Naive thymus-derived CD4-positive, alpha-beta T cell (primary cell): ENCODE measurements at regions not wholly inside any gene's neighbourhood (a gene's known extent, or its start where the extent isn't known, plus 50 kb on each side); places are given as distances from the start of the nearest gene placed in this dataset.

Source experiments
- ATAC-seq: fragments of 150-1000 bp; cut with Tn5 transposase; 2 replicates; pipeline ENCODE4 v1.10.0; 2021; ENCODE audit warnings: mild to moderate bottlenecking, moderate library complexity
- CTCF ChIA-PET: fragments of 350-600 bp; sonication (Branson Sonifier 250); formaldehyde crosslinking; loops from one replicate; lab custom pipeline; 2021; ENCODE audit warnings: antibody characterized with exemption; lab: Charles Lee
- POLR2A ChIA-PET: fragments of 350-600 bp; sonication (Branson Sonifier 250); formaldehyde crosslinking; loops from one replicate; lab custom pipeline; 2021; ENCODE audit warnings: antibody characterized with exemption, inconsistent platforms; lab: Charles Lee
- DNase-seq, 9 donors: peaks; one replicate each; pipeline versions ENCODE4 v3.0.0 to v3.0.0-alpha.2; 2020 to 2022; ENCODE audit warnings: mixed read lengths in 1 of 9
- H3K27ac ChIP-seq: one replicate; pipeline ENCODE4 v1.7.0; 2013; ENCODE audit warnings: mild to moderate bottlenecking, low read depth, low read length, moderate library complexity
- H3K27me3 ChIP-seq, 2 donors: one replicate each; pipeline ENCODE4 v1.7.0; 2013; ENCODE audit warnings: low read length in 2 of 2, mild to moderate bottlenecking in 2 of 2, moderate library complexity in 2 of 2; ENCODE audit not compliant: control insufficient read depth in 2 of 2, insufficient read depth in 2 of 2
- H3K36me3 ChIP-seq, 3 experiments: 1 replicate in 2 of 3; 2 replicates in 1 of 3; pipeline ENCODE4 v1.7.0; 2013; ENCODE audit warnings: low read length in 3 of 3, mild to moderate bottlenecking in 3 of 3, moderate library complexity in 1 of 3; ENCODE audit not compliant: insufficient read depth in 3 of 3, control insufficient read depth in 2 of 3
- H3K4me1 ChIP-seq, 2 donors: one replicate each; pipeline ENCODE4 v1.7.0; 2013; ENCODE audit warnings: low read length in 2 of 2, mild to moderate bottlenecking in 2 of 2, moderate library complexity in 1 of 2; ENCODE audit not compliant: control insufficient read depth in 2 of 2, insufficient read depth in 2 of 2
- H3K4me3 ChIP-seq: 2 replicates; pipeline ENCODE4 v1.7.0; 2013; ENCODE audit warnings: mild to moderate bottlenecking, low read length
- H3K9me3 ChIP-seq, 3 experiments: 1 replicate in 2 of 3; 2 replicates in 1 of 3; pipeline ENCODE4 v1.7.0; 2013; ENCODE audit warnings: low read length in 3 of 3; ENCODE audit not compliant: control insufficient read depth in 2 of 3
- H3K27ac Mint-ChIP-seq, 9 donors: one replicate each; pipeline ENCODE4 v1.8.0; 2020 to 2022; ENCODE audit warnings: mixed read lengths in 9 of 9, mild to moderate bottlenecking in 8 of 9, moderate library complexity in 5 of 9, inconsistent platforms in 2 of 9
- H3K27me3 Mint-ChIP-seq, 5 donors: one replicate each; pipeline ENCODE4 v1.8.0; 2021 to 2022; ENCODE audit warnings: mixed read lengths in 5 of 5, mild to moderate bottlenecking in 1 of 5
- H3K36me3 Mint-ChIP-seq, 5 donors: one replicate each; pipeline ENCODE4 v1.8.0; 2020 to 2022; ENCODE audit warnings: mixed read lengths in 5 of 5, mild to moderate bottlenecking in 3 of 5, inconsistent platforms in 1 of 5
- H3K4me1 Mint-ChIP-seq, 7 donors: one replicate each; pipeline ENCODE4 v1.8.0; 2020 to 2022; ENCODE audit warnings: mixed read lengths in 7 of 7, mild to moderate bottlenecking in 3 of 7, inconsistent platforms in 1 of 7
- H3K4me3 Mint-ChIP-seq, 10 donors: one replicate each; pipeline ENCODE4 v1.8.0; 2020 to 2022; ENCODE audit warnings: mild to moderate bottlenecking in 10 of 10, mixed read lengths in 10 of 10, moderate library complexity in 6 of 10, inconsistent platforms in 2 of 10
- H3K9me3 Mint-ChIP-seq, 11 donors: one replicate each; pipeline ENCODE4 v1.8.0; 2020 to 2022; ENCODE audit warnings: mixed read lengths in 11 of 11, mild to moderate bottlenecking in 4 of 11, inconsistent platforms in 1 of 11, moderate library complexity in 1 of 11
- intact Hi-C, 2 donors: fragments of 100-400 bp; cut with micrococcal nuclease; formaldehyde crosslinking; loops; one replicate each; pipeline ENCODE4 v1.15.1; 2023

GRCh38 chr3:79878708-79879107 is 110.9 kb upstream of the ROBO1 start:
- Mint-ChIP-seq H3K4me3 (no peak overlapping the region), H3K9me3 (peaks cover 0 to 12% (median 6%) of the 10 kb centered on the region in 11 donors), H3K4me1 (no peaks in the 10 kb centered on the region), H3K27me3 (no peaks in the 10 kb centered on the region), H3K36me3 (no peaks in the 10 kb centered on the region), H3K27ac (no peak overlapping the region)
- H3K4me3 ChIP-seq, result no peak overlapping the region
- H3K27me3 ChIP-seq, result no peaks in the 10 kb centered on the region
- no peaks in the 10 kb centered on the region for H3K36me3 ChIP-seq
- H3K27ac ChIP-seq, result no peak overlapping the region
- ChIA-PET CTCF (no interaction called here), POLR2A (no interaction called here)
- no peaks in the 10 kb centered on the region for H3K9me3 ChIP-seq
- intact Hi-C loops, result no loop called here
- ATAC-seq (no peak), DNase-seq (no peak)
- no peaks in the 10 kb centered on the region for H3K4me1 ChIP-seq

- no peaks in the 10 kb centered on the region for H3K36me3 ChIP-seq
- Mint-ChIP-seq H3K4me3 (no peak overlapping the region), H3K4me1 (no peaks in the 10 kb centered on the region), H3K9me3 (peaks cover 0 to 14% (median 5%) of the 10 kb centered on the region in 11 donors), H3K36me3 (no peaks in the 10 kb centered on the region), H3K27ac (no peak overlapping the region), H3K27me3 (no peaks in the 10 kb centered on the region)
- no peaks in the 10 kb centered on the region for H3K27me3 ChIP-seq
- intact Hi-C loops, result no loop called here
- H3K4me3 ChIP-seq, result no peak overlapping the region
- no peak for ATAC-seq
- ChIA-PET CTCF (no interaction called here), POLR2A (no interaction called here)
- H3K4me1 ChIP-seq, result no peaks in the 10 kb centered on the region
- H3K9me3 ChIP-seq, result no peaks in the 10 kb centered on the region
- no peak for DNase-seq
- no peak overlapping the region for H3K27ac ChIP-seq
These were observed 106.8 kb upstream of the ROBO1 start for GRCh38 chr3:79874646-79875045.

GRCh38 chr3:79872483-79872882 is 104.7 kb upstream of the ROBO1 start:
- Mint-ChIP-seq H3K27me3 (no peaks in the 10 kb centered on the region), H3K9me3 (peaks cover 0 to 21% (median 6%) of the 10 kb centered on the region in 11 donors), H3K4me1 (no peaks in the 10 kb centered on the region), H3K36me3 (no peaks in the 10 kb centered on the region), H3K4me3 (no peak overlapping the region), H3K27ac (no peak overlapping the region)
- H3K4me1 ChIP-seq, result no peaks in the 10 kb centered on the region
- intact Hi-C loops, result no loop called here
- CTCF ChIA-PET, result no interaction called here
- no peak for ATAC-seq
- POLR2A ChIA-PET, result no interaction called here
- H3K36me3 ChIP-seq, result no peaks in the 10 kb centered on the region
- no peak for DNase-seq
- H3K27ac ChIP-seq, result no peak overlapping the region
- H3K4me3 ChIP-seq, result no peak overlapping the region
- H3K9me3 ChIP-seq, result no peaks in the 10 kb centered on the region
- H3K27me3 ChIP-seq, result no peaks in the 10 kb centered on the region

GRCh38 chr3:79871656-79872055 is 103.9 kb upstream of the ROBO1 start:
- no peaks in the 10 kb centered on the region for H3K36me3 ChIP-seq
- H3K4me1 Mint-ChIP-seq, result no peaks in the 10 kb centered on the region
- H3K27me3 Mint-ChIP-seq, result no peaks in the 10 kb centered on the region
- no peaks in the 10 kb centered on the region for H3K27me3 ChIP-seq
- no peak overlapping the region for H3K27ac ChIP-seq
- H3K4me3 ChIP-seq, result no peak overlapping the region
- POLR2A ChIA-PET, result no interaction called here
- DNase-seq (no peak), ATAC-seq (no peak)
- no peaks in the 10 kb centered on the region for H3K4me1 ChIP-seq
- H3K36me3 Mint-ChIP-seq, result no peaks in the 10 kb centered on the region
- intact Hi-C loops, result no loop called here
- H3K27ac Mint-ChIP-seq, result no peak overlapping the region
- no peak overlapping the region for H3K4me3 Mint-ChIP-seq
- H3K9me3 Mint-ChIP-seq, result peaks cover 0 to 25% (median 6%) of the 10 kb centered on the region in 11 donors
- CTCF ChIA-PET, result no interaction called here
- no peaks in the 10 kb centered on the region for H3K9me3 ChIP-seq

GRCh38 chr3:79870313-79870620 is 102.5 kb upstream of the ROBO1 start:
- H3K27me3 Mint-ChIP-seq, result no peaks in the 10 kb centered on the region
- ATAC-seq (no peak), DNase-seq (no peak)
- no peaks in the 10 kb centered on the region for H3K36me3 ChIP-seq
- intact Hi-C loops, result no loop called here
- POLR2A ChIA-PET, result no interaction called here
- no peaks in the 10 kb centered on the region for H3K4me1 Mint-ChIP-seq
- peaks cover 0 to 25% (median 6%) of the 10 kb centered on the region in 11 donors for H3K9me3 Mint-ChIP-seq
- no peak overlapping the region for H3K4me3 ChIP-seq
- no peaks in the 10 kb centered on the region for H3K9me3 ChIP-seq
- no peaks in the 10 kb centered on the region for H3K36me3 Mint-ChIP-seq
- H3K4me3 Mint-ChIP-seq, result no peak overlapping the region
- no peaks in the 10 kb centered on the region for H3K27me3 ChIP-seq
- CTCF ChIA-PET, result no interaction called here
- no peak overlapping the region for H3K27ac Mint-ChIP-seq
- no peak overlapping the region for H3K27ac ChIP-seq
- no peaks in the 10 kb centered on the region for H3K4me1 ChIP-seq

GRCh38 chr3:79869461-79870312 is 101.9 kb upstream of the ROBO1 start:
- CTCF ChIA-PET, result no interaction called here
- no peaks in the 10 kb centered on the region for H3K36me3 ChIP-seq

GRCh38 chr3:79866162-79866561 is 98.4 kb upstream of the ROBO1 start:
- Histone ChIP-seq H3K27ac (no peak overlapping the region), H3K4me1 (no peaks in the 10 kb centered on the region), H3K9me3 (no peaks in the 10 kb centered on the region), H3K36me3 (no peaks in the 10 kb centered on the region), H3K4me3 (no peak overlapping the region), H3K27me3 (no peaks in the 10 kb centered on the region)
- ATAC-seq, result no peak
- intact Hi-C loops, result no loop called here
- no peak for DNase-seq
- Mint-ChIP-seq H3K27me3 (no peaks in the 10 kb centered on the region), H3K4me3 (no peak overlapping the region), H3K4me1 (no peaks in the 10 kb centered on the region), H3K36me3 (no peaks in the 10 kb centered on the region), H3K9me3 (peaks cover 0 to 31% (median 13%) of the 10 kb centered on the region in 11 donors), H3K27ac (no peak overlapping the region)
- ChIA-PET POLR2A (no interaction called here), CTCF (no interaction called here)

More at GRCh38 chr3:79869461-79870312, 101.9 kb upstream of the ROBO1 start:
- intact Hi-C loops, result no loop called here
- Mint-ChIP-seq H3K27me3 (no peaks in the 10 kb centered on the region), H3K4me1 (no peaks in the 10 kb centered on the region), H3K4me3 (no peak overlapping the region), H3K9me3 (peaks cover 0 to 25% (median 6%) of the 10 kb centered on the region in 11 donors), H3K27ac (no peak overlapping the region), H3K36me3 (no peaks in the 10 kb centered on the region)
- ATAC-seq, result no peak
- H3K4me3 ChIP-seq, result no peak overlapping the region
- no peak for DNase-seq
- no peaks in the 10 kb centered on the region for H3K4me1 ChIP-seq
- H3K27ac ChIP-seq, result no peak overlapping the region
- no peaks in the 10 kb centered on the region for H3K27me3 ChIP-seq
- POLR2A ChIA-PET, result no interaction called here
- H3K9me3 ChIP-seq, result no peaks in the 10 kb centered on the region
